ENCODE measurements at regions not wholly inside any gene's neighbourhood (a gene's known extent, or its start where the extent isn't known, plus 50 kb on each side); places are given as distances from the start of the nearest gene placed in this dataset.
A peak's percentile ranks its signal among the peaks of the same experiment; 100 is the strongest.
"Not testable (repeated sequence)": the region's sequence is repeated elsewhere in the genome, so short reads cannot be mapped to it uniquely, and the experiment has no call there.

GRCh38 chr9:34783951-34784487, 74.1 kb upstream of the CCL21 start:
- no peak for DNase-seq

- DNase-seq, result no peak
Observed at GRCh38 chr9:34782372-34782771, 72.4 kb upstream of the CCL21 start.

- DNase-seq, result no peak
Observed at GRCh38 chr9:34777666-34778065, 67.7 kb upstream of the CCL21 start.

- DNase-seq, result no peak
Observed at GRCh38 chr9:34773955-34774354, 64.0 kb upstream of the CCL21 start.

GRCh38 chr9:34773306-34773910, 63.5 kb upstream of the CCL21 start:
- no peak for DNase-seq

- no peak for DNase-seq
Observed at GRCh38 chr9:34771007-34771406, 61.1 kb upstream of the CCL21 start.

GRCh38 chr9:34767087-34767486, 57.2 kb upstream of the CCL21 start:
- not testable (repeated sequence) for DNase-seq

- DNase-seq, result peak; percentile 39 to 47
Observed at GRCh38 chr9:34760196-34761040, 50.5 kb upstream of the CCL21 start.

Measured in stimulated activated CD4-positive, alpha-beta T cell treated with anti-CD3 and anti-CD28 coated beads, Interleukin-2, amount 100 ng/mL, for 48 hours (primary cell).